ENCODE measurements at regions not wholly inside any gene's neighbourhood (a gene's known extent, or its start where the extent isn't known, plus 50 kb on each side); places are given as distances from the start of the nearest gene placed in this dataset.

DNA sequence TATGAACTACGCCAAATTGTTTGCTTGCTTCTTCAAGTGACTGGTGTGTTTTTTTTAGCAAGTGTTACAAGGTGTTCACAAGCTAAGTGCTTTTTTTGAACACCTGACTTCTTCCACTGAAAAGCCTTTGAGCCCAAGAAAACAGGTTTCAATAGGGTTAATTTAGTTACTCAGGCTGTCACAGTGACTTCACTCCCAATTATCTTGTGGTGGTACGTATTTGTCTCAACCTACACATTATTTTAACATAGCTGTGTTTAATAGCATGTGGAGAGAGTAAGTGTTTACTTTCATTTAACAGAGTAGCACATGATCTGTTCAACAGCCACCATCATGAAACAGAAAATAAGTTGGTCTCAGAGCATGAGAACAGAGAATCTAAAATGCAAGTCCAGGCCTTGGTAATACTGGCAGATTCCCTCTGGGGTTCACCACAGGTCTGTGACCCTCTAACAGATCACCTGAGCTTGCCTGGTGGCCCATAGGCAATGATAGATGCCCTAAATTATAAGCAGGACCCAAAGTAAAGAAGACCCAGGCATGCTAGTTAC lies 267.7 kb upstream of the SMARCA2 start:
- Histone ChIP-seq H3K27me3 (ENCODE audit: control insufficient read depth in 2 of 2, insufficient read depth in 1 of 2, low read length in 1 of 2) (no peaks in the 10 kb centered on the region), H3K4me1 (ENCODE audit: control insufficient read depth in 2 of 2, insufficient read depth in 2 of 2, low read length in 2 of 2) (no peaks in the 10 kb centered on the region), H3K9me3 (ENCODE audit: control insufficient read depth in 2 of 2, insufficient read depth in 1 of 2, low read length in 1 of 2) (peaks cover 0 to 4% of the 10 kb centered on the region in 2 donors), H3K36me3 (ENCODE audit: control insufficient read depth in 2 of 2, insufficient read depth in 2 of 2, low read length in 1 of 2) (no peaks in the 10 kb centered on the region), H3K4me3 (ENCODE audit: low read length in 2 of 2) (no peak overlapping the region), H3K27ac (ENCODE audit: low read depth in 1 of 2, low read length in 1 of 2) (no peak overlapping the region)
- WGBS: 87% methylated on average over 2 of the region's 2 CpGs
- no peak for DNase-seq (ENCODE audit: low read depth in 6 of 9, low spot score in 9 of 9)

DNA sequence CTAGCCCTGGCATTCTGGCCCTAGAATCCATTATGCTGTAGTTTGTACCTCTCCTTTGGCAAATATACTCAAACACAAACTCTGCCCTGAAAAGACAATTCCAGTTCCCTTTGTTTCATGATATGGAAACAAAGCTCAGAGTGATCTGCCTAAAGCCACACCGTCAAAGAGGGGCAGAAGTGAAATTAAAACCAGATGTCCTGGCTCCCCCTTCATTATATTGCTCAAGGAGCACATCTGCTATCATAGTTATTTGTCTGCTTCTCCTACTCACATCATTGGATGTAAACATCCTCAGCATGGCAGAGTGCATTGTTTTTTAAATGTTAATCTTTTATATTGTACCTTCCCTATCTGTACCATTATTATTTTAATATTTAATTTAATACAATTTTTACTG lies 266.7 kb upstream of the SMARCA2 start:
- peaks cover 0 to 4% of the 10 kb centered on the region in 2 donors for H3K9me3 ChIP-seq (ENCODE audit: control insufficient read depth in 2 of 2, insufficient read depth in 1 of 2, low read length in 1 of 2)

DNA sequence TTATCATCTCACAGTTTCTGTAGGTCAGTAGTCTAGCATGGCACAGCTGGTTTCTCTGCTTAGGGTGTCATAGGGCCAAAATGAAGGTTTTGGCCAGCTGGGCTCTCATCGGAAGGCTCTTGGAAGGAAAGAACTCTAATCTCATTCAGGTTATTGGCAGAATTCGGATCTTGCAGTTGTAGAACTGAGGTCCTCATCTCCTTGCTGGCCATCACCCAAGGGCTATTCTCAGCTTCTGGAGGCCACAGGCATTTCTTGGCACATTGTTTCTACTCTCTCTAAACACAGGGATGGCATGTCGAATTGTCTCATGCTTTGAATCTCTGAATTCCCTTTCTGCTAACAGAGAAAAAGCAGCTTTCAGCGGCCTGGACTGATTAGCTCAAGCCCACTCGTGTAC lies 258.0 kb upstream of the SMARCA2 start:
- H3K4me3 ChIP-seq (ENCODE audit: low read length in 2 of 2): no peak overlapping the region
- H3K36me3 ChIP-seq (ENCODE audit: control insufficient read depth in 2 of 2, insufficient read depth in 2 of 2, low read length in 1 of 2): no peaks in the 10 kb centered on the region
- no peak for DNase-seq (ENCODE audit: low read depth in 6 of 9, low spot score in 9 of 9)
- H3K27me3 ChIP-seq (ENCODE audit: control insufficient read depth in 2 of 2, insufficient read depth in 1 of 2, low read length in 1 of 2): no peaks in the 10 kb centered on the region
- H3K4me1 ChIP-seq (ENCODE audit: control insufficient read depth in 2 of 2, insufficient read depth in 2 of 2, low read length in 2 of 2): no peaks in the 10 kb centered on the region
- no peak overlapping the region for H3K27ac ChIP-seq (ENCODE audit: low read depth in 1 of 2, low read length in 1 of 2)
- no peaks in the 10 kb centered on the region for H3K9me3 ChIP-seq (ENCODE audit: control insufficient read depth in 2 of 2, insufficient read depth in 1 of 2, low read length in 1 of 2)
- 91% methylated on average over 5 of the region's 5 CpGs for WGBS

More for the DNA sequence above, 266.7 kb upstream of the SMARCA2 start:
- Histone ChIP-seq H3K4me3 (ENCODE audit: low read length in 2 of 2) (no peak overlapping the region), H3K4me1 (ENCODE audit: control insufficient read depth in 2 of 2, insufficient read depth in 2 of 2, low read length in 2 of 2) (no peaks in the 10 kb centered on the region), H3K36me3 (ENCODE audit: control insufficient read depth in 2 of 2, insufficient read depth in 2 of 2, low read length in 1 of 2) (no peaks in the 10 kb centered on the region), H3K27ac (ENCODE audit: low read depth in 1 of 2, low read length in 1 of 2) (no peak overlapping the region), H3K27me3 (ENCODE audit: control insufficient read depth in 2 of 2, insufficient read depth in 1 of 2, low read length in 1 of 2) (no peaks in the 10 kb centered on the region)
- no peak for DNase-seq (ENCODE audit: low read depth in 6 of 9, low spot score in 9 of 9)
- 85% methylated on average over 1 of the region's 1 CpG for WGBS

DNA sequence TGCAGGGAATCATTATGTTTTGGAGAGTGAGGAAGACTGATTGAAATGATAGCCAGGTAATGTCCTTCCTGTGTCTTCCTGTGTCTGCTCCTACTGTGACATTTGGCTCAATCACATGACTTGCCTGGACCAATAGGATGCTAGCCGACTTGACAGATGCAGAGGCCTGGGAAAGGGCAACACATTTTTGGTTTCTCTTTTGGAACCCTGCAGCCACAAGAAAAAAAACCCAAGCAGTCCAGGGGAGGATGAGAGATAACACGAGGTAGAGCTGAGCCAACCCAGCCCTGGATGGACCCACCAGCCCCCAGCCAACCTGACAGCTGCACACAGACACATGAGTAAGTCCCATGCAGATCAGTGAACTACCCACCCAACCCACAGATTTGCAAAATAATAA lies 256.1 kb upstream of the SMARCA2 start:
- Histone ChIP-seq H3K27me3 (ENCODE audit: control insufficient read depth in 2 of 2, insufficient read depth in 1 of 2, low read length in 1 of 2) (no peaks in the 10 kb centered on the region), H3K4me3 (ENCODE audit: low read length in 2 of 2) (no peak overlapping the region), H3K27ac (ENCODE audit: low read depth in 1 of 2, low read length in 1 of 2) (no peak overlapping the region), H3K4me1 (ENCODE audit: control insufficient read depth in 2 of 2, insufficient read depth in 2 of 2, low read length in 2 of 2) (no peaks in the 10 kb centered on the region), H3K36me3 (ENCODE audit: control insufficient read depth in 2 of 2, insufficient read depth in 2 of 2, low read length in 1 of 2) (no peaks in the 10 kb centered on the region), H3K9me3 (ENCODE audit: control insufficient read depth in 2 of 2, insufficient read depth in 1 of 2, low read length in 1 of 2) (no peaks in the 10 kb centered on the region)
- WGBS: 78% methylated on average over 2 of the region's 2 CpGs
- no peak for DNase-seq (ENCODE audit: low read depth in 6 of 9, low spot score in 9 of 9)

DNA sequence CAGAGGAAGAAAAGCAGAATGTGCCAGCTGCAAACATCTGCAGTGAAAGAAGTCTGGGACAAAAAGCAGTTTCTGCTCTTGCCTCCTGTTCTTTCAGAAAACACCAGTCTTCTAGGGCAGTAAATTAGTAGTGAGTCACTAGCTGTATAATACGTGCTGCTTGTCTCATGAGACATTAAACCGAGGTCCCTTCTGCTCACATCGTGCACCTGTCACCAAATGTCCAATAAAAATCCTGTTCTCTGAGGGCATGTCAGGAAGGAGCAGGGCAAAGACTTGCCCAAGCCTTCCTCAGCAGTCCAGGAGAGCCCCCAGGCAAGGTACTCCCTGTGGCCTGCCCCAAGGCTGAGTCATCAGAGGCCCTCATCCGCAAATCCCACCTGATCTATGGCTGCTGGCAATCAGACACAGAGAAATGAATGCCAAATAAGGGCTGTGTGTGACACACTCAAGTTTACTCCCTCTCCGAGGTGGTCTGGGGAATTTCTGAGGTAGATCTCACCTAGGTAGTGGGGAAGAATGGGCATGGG lies 255.3 kb upstream of the SMARCA2 start:
- no peak for DNase-seq (ENCODE audit: low read depth in 6 of 9, low spot score in 9 of 9)
- Histone ChIP-seq H3K27ac (ENCODE audit: low read depth in 1 of 2, low read length in 1 of 2) (no peak overlapping the region), H3K36me3 (ENCODE audit: control insufficient read depth in 2 of 2, insufficient read depth in 2 of 2, low read length in 1 of 2) (no peaks in the 10 kb centered on the region), H3K4me3 (ENCODE audit: low read length in 2 of 2) (no peak overlapping the region), H3K4me1 (ENCODE audit: control insufficient read depth in 2 of 2, insufficient read depth in 2 of 2, low read length in 2 of 2) (no peaks in the 10 kb centered on the region), H3K9me3 (ENCODE audit: control insufficient read depth in 2 of 2, insufficient read depth in 1 of 2, low read length in 1 of 2) (no peaks in the 10 kb centered on the region), H3K27me3 (ENCODE audit: control insufficient read depth in 2 of 2, insufficient read depth in 1 of 2, low read length in 1 of 2) (no peaks in the 10 kb centered on the region)
- WGBS: 89% methylated on average over 5 of the region's 5 CpGs

DNA sequence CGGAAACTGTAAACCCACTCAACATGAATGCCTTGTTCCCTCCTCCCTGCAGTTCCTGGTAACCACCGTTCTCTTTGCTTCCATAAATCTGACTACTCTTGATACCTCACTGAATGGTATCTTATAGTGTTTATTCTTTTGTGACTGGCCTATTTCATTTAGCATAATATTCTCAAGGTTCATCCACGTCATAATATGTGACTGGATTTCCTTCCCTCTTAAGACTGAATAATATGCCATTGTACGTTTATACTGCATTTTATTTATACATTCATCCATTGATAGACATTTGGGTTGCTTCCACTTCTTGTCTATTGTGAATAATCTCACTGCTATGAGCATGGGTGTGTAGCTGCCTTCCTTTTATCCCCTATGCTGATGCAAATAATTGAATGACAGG lies 253.3 kb upstream of the SMARCA2 start:
- DNase-seq (ENCODE audit: low read depth in 6 of 9, low spot score in 9 of 9): no peak
- Histone ChIP-seq H3K9me3 (ENCODE audit: control insufficient read depth in 2 of 2, insufficient read depth in 1 of 2, low read length in 1 of 2) (no peaks in the 10 kb centered on the region), H3K4me1 (ENCODE audit: control insufficient read depth in 2 of 2, insufficient read depth in 2 of 2, low read length in 2 of 2) (no peaks in the 10 kb centered on the region), H3K27ac (ENCODE audit: low read depth in 1 of 2, low read length in 1 of 2) (no peak overlapping the region), H3K36me3 (ENCODE audit: control insufficient read depth in 2 of 2, insufficient read depth in 2 of 2, low read length in 1 of 2) (no peaks in the 10 kb centered on the region), H3K27me3 (ENCODE audit: control insufficient read depth in 2 of 2, insufficient read depth in 1 of 2, low read length in 1 of 2) (no peaks in the 10 kb centered on the region), H3K4me3 (ENCODE audit: low read length in 2 of 2) (no peak overlapping the region)
- WGBS: 85% methylated on average over 4 of the region's 4 CpGs

DNA sequence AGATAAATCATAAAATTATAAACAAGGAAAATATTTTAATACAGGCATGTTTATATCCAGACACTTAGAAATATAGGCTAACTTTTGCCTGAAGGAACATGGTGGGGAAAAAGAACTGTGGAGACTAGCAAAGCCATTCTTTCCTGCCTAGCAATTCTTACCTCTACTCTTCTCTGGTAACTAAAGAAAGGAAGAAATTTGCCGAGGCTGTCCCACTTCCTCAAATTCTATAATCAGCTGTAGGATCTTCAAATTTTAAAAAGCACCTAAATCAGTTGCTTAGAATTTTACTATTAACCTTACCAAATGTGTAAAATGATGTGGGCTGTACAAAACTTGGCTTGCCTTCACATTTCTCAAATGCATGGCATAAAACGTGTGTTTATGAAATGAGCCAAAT lies 249.1 kb upstream of the SMARCA2 start:
- Histone ChIP-seq H3K27me3 (ENCODE audit: control insufficient read depth in 2 of 2, insufficient read depth in 1 of 2, low read length in 1 of 2) (no peaks in the 10 kb centered on the region), H3K27ac (ENCODE audit: low read depth in 1 of 2, low read length in 1 of 2) (no peak overlapping the region), H3K9me3 (ENCODE audit: control insufficient read depth in 2 of 2, insufficient read depth in 1 of 2, low read length in 1 of 2) (no peaks in the 10 kb centered on the region), H3K36me3 (ENCODE audit: control insufficient read depth in 2 of 2, insufficient read depth in 2 of 2, low read length in 1 of 2) (no peaks in the 10 kb centered on the region), H3K4me3 (ENCODE audit: low read length in 2 of 2) (no peak overlapping the region), H3K4me1 (ENCODE audit: control insufficient read depth in 2 of 2, insufficient read depth in 2 of 2, low read length in 2 of 2) (no peaks in the 10 kb centered on the region)
- WGBS: 44% methylated on average over 2 of the region's 2 CpGs
- no peak for DNase-seq (ENCODE audit: low read depth in 6 of 9, low spot score in 9 of 9)

DNA sequence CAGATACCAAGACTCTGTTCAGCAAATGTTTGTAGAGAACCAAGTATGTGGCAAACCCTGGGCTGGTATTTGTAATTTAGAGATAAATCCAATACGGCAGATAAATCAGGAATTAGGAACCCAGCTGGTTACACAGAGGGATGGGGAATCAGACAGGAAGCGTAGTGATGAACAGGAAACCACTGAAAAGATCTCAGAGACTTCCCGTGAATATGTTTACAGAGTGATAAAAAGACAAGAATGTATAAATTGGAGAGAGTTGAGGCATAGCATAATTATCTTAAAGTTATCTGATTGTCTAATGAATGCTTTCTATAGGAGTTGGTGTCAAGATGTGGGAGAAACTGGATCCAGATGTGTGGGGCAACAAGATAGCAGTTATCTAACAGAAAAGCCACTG lies 246.6 kb upstream of the SMARCA2 start:
- H3K4me3 ChIP-seq (ENCODE audit: low read length in 2 of 2): no peak overlapping the region
- WGBS: 75% methylated on average over 3 of the region's 3 CpGs
- H3K36me3 ChIP-seq (ENCODE audit: control insufficient read depth in 2 of 2, insufficient read depth in 2 of 2, low read length in 1 of 2): no peaks in the 10 kb centered on the region
- H3K4me1 ChIP-seq (ENCODE audit: control insufficient read depth in 2 of 2, insufficient read depth in 2 of 2, low read length in 2 of 2): no peaks in the 10 kb centered on the region
- no peak overlapping the region for H3K27ac ChIP-seq (ENCODE audit: low read depth in 1 of 2, low read length in 1 of 2)
- DNase-seq (ENCODE audit: low read depth in 6 of 9, low spot score in 9 of 9): no peak
- H3K9me3 ChIP-seq (ENCODE audit: control insufficient read depth in 2 of 2, insufficient read depth in 1 of 2, low read length in 1 of 2): no peaks in the 10 kb centered on the region
- no peaks in the 10 kb centered on the region for H3K27me3 ChIP-seq (ENCODE audit: control insufficient read depth in 2 of 2, insufficient read depth in 1 of 2, low read length in 1 of 2)

DNA sequence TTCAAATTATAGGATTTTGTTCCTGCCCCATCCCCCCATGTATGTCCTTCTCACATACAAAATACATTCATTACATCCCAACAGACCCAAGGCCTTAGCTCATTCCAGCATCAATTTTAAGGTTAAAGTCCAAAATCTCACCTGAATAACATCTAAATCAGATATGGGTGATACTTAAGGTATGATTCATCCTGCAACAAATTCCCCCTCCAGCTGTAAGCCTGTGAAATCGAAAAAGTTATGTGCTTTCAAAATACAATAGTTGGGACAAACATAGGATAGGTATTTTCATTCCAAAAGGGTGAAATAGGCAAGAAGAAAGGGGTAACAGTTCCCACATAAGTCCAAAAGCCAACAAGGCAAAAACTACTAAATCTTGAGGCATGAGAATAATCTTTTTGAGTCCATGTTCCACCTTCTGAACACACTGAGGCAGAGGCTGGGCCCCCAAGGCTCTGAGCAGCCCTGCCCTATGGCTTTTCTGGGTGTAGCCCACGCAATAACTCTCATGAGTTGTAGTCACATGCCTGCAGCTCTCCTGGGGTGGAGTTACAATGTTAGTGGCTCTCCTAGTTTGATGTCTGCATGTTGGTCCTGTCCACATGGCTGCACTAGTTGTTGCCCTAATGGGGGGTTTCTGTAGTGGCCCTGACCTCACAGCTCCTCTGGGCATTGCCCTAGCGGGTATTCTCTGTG lies 243.9 kb upstream of the SMARCA2 start:
- no peaks in the 10 kb centered on the region for H3K9me3 ChIP-seq (ENCODE audit: control insufficient read depth in 2 of 2, insufficient read depth in 1 of 2, low read length in 1 of 2)
- H3K4me3 ChIP-seq (ENCODE audit: low read length in 2 of 2): no peak overlapping the region
- H3K27ac ChIP-seq (ENCODE audit: low read depth in 1 of 2, low read length in 1 of 2): no peak overlapping the region
- H3K27me3 ChIP-seq (ENCODE audit: control insufficient read depth in 2 of 2, insufficient read depth in 1 of 2, low read length in 1 of 2): no peaks in the 10 kb centered on the region
- H3K4me1 ChIP-seq (ENCODE audit: control insufficient read depth in 2 of 2, insufficient read depth in 2 of 2, low read length in 2 of 2): no peaks in the 10 kb centered on the region
- H3K36me3 ChIP-seq (ENCODE audit: control insufficient read depth in 2 of 2, insufficient read depth in 2 of 2, low read length in 1 of 2): no peaks in the 10 kb centered on the region
- no peak for DNase-seq (ENCODE audit: low read depth in 6 of 9, low spot score in 9 of 9)
- WGBS: 72% methylated on average over 3 of the region's 3 CpGs

Measured in thymus (tissue), 11 donors.